Stimulated activated CD8-positive, alpha-beta memory T cell treated with anti-CD3 and anti-CD28 coated beads, Interleukin-12 subunit alpha, Interleukin-12 subunit beta, amount 100 ng/mL, for 1 hour (primary cell): ENCODE measurements at regions not wholly inside any gene's neighbourhood (a gene's known extent, or its start where the extent isn't known, plus 50 kb on each side); places are given as distances from the start of the nearest gene placed in this dataset.

Source experiments
- DNase-seq: peaks from one replicate; pipeline ENCODE4 v3.0.0-alpha.2; 2020; ENCODE audit warnings: low read depth

GRCh38 chr12:19957308-19958125 is 410.8 kb upstream of the PDE3A start:
- DNase-seq, result no peak

GRCh38 chr12:19958389-19958788 is 409.9 kb upstream of the PDE3A start:
- no peak for DNase-seq

- no peak for DNase-seq
Observed at GRCh38 chr12:19959353-19959752, 409.0 kb upstream of the PDE3A start.

GRCh38 chr12:19960527-19960926 is 407.8 kb upstream of the PDE3A start:
- no peak for DNase-seq

GRCh38 chr12:19962192-19962591 is 406.1 kb upstream of the PDE3A start:
- no peak for DNase-seq

- no peak for DNase-seq
Observed at GRCh38 chr12:19963972-19964371, 404.4 kb upstream of the PDE3A start.

- no peak for DNase-seq
Observed at GRCh38 chr12:19964549-19964948, 403.8 kb upstream of the PDE3A start.

- DNase-seq, result no peak
Observed at GRCh38 chr12:19965196-19966038, 402.9 kb upstream of the PDE3A start.

GRCh38 chr12:19967001-19967400 is 401.3 kb upstream of the PDE3A start:
- no peak for DNase-seq

- no peak for DNase-seq
Observed at GRCh38 chr12:19967431-19967830, 400.9 kb upstream of the PDE3A start.

- no peak for DNase-seq
Observed at GRCh38 chr12:19970116-19970515, 398.2 kb upstream of the PDE3A start.

GRCh38 chr12:19970821-19971220 is 397.5 kb upstream of the PDE3A start:
- DNase-seq, result no peak

GRCh38 chr12:19971361-19972280 is 396.7 kb upstream of the PDE3A start:
- DNase-seq, result no peak

- DNase-seq, result no peak
Observed at GRCh38 chr12:19972325-19973288, 395.7 kb upstream of the PDE3A start.

- no peak for DNase-seq
Observed at GRCh38 chr12:19978193-19978592, 390.1 kb upstream of the PDE3A start.

GRCh38 chr12:19979584-19979983 is 388.8 kb upstream of the PDE3A start:
- DNase-seq, result no peak

- DNase-seq, result no peak
Observed at GRCh38 chr12:19981944-19982343, 386.4 kb upstream of the PDE3A start.

GRCh38 chr12:19988001-19988400 is 380.3 kb upstream of the PDE3A start:
- DNase-seq, result no peak

GRCh38 chr12:19988459-19988873 is 379.9 kb upstream of the PDE3A start:
- DNase-seq, result no peak

- DNase-seq, result no peak
Observed at GRCh38 chr12:19988948-19989347, 379.4 kb upstream of the PDE3A start.

GRCh38 chr12:19991146-19991545 is 377.2 kb upstream of the PDE3A start:
- no peak for DNase-seq
